Cardiac fibroblast (primary cell): ENCODE measurements at regions not wholly inside any gene's neighbourhood (a gene's known extent, or its start where the extent isn't known, plus 50 kb on each side); places are given as distances from the start of the nearest gene placed in this dataset.

Source experiments
- DNase-seq, 2 donors: peaks; one replicate each; pipeline versions ENCODE4 v3.0.0 to v3.0.0-alpha.2; 2010; ENCODE audit warnings: low read depth in 2 of 2
- H3K4me3 ChIP-seq, 2 donors: replicated peaks in 1 of 2; 1 replicate in 1 of 2; 2 replicates in 1 of 2; pipeline ENCODE4 v1.5.1; 2011; ENCODE audit warnings: low read depth in 2 of 2, low read length in 2 of 2, mild to moderate bottlenecking in 2 of 2, moderate library complexity in 1 of 2
- CTCF ChIP-seq: IDR thresholded peaks from one replicate; pipeline ENCODE4 v1.5.1; 2011; ENCODE audit warnings: low read depth, mild to moderate bottlenecking, low read length, inconsistent platforms

- H3K4me3 ChIP-seq = no peak overlapping the region
- DNase-seq = no peak
- no peak for TF ChIP-seq CTCF
Observed at GRCh38 chr19:31992750-31993149, 352.7 kb upstream of the ZNF507 start.

GRCh38 chr19:31995546-31995945 is 349.9 kb upstream of the ZNF507 start:
- DNase-seq = no peak
- no peak for TF ChIP-seq CTCF
- no peak overlapping the region for H3K4me3 ChIP-seq

- DNase-seq = no peak
- no peak overlapping the region for H3K4me3 ChIP-seq
- no peak for TF ChIP-seq CTCF
Observed at GRCh38 chr19:32010071-32010470, 335.3 kb upstream of the ZNF507 start.

- TF ChIP-seq CTCF = no peak
Observed at GRCh38 chr19:32012206-32012605, 333.2 kb upstream of the ZNF507 start.

GRCh38 chr19:32012886-32013631 is 332.4 kb upstream of the ZNF507 start:
- H3K4me3 ChIP-seq = no peak overlapping the region
- TF ChIP-seq CTCF = no peak
- no peak for DNase-seq

More at GRCh38 chr19:32012206-32012605, 333.2 kb upstream of the ZNF507 start:
- DNase-seq = no peak
- H3K4me3 ChIP-seq = no peak overlapping the region

- H3K4me3 ChIP-seq = no peak overlapping the region
- no peak for TF ChIP-seq CTCF
- DNase-seq = no peak
Observed at GRCh38 chr19:32017176-32017953, 328.0 kb upstream of the ZNF507 start.
